Adrenal gland (tissue), 9 donors: ENCODE measurements at regions not wholly inside any gene's neighbourhood (a gene's known extent, or its start where the extent isn't known, plus 50 kb on each side); places are given as distances from the start of the nearest gene placed in this dataset.

ENCODE experiments used
- DNase-seq, 7 donors: peaks; one replicate each; pipeline ENCODE4 v3.0.0-alpha.2; 2019 to 2020
- H3K27ac ChIP-seq, 5 donors: fragments of 200-600 bp; sonication (generic) in 4 of 5; 1 replicate in 3 of 5; 2 replicates in 2 of 5; pipeline versions ENCODE4 v1.5.1 to v1.8.0; 2016 to 2020; ENCODE audit warnings: mild to moderate bottlenecking in 1 of 5
- H3K27me3 ChIP-seq: fragments of 200-600 bp; 2 replicates; pipeline ENCODE4 v1.8.0; 2021
- H3K36me3 ChIP-seq, 2 donors: fragments of 200-600 bp; replicated peaks in 1 of 2; 1 replicate in 1 of 2; 2 replicates in 1 of 2; pipeline versions ENCODE4 v1.5.1 to v1.8.0; 2018 to 2022
- H3K4me1 ChIP-seq, 2 donors: fragments of 200-600 bp; replicated peaks in 1 of 2; 1 replicate in 1 of 2; 2 replicates in 1 of 2; pipeline versions ENCODE4 v1.5.1 to v1.8.0; 2018 to 2021
- H3K4me3 ChIP-seq, 4 donors: fragments of 200-600 bp; sonication (generic) in 3 of 4; one replicate each; pipeline ENCODE4 v1.5.1; 2016 to 2018
- H3K9me3 ChIP-seq, 3 donors: fragments of 200-600 bp; sonication (generic) in 1 of 3; replicated peaks in 1 of 3; 1 replicate in 2 of 3; 2 replicates in 1 of 3; pipeline versions ENCODE4 v1.5.1 to v1.8.0; 2016 to 2021
- CTCF ChIP-seq, 6 experiments: fragments of 450-650 bp in 4 of 6; fragments of 200-600 bp in 2 of 6; sonication (generic) in 1 of 6; IDR thresholded peaks; 1 replicate in 5 of 6; 2 replicates in 1 of 6; pipeline versions ENCODE4 v1.5.1 to v1.8.0; 2016 to 2021; ENCODE audit warnings: antibody characterized with exemption in 6 of 6, mild to moderate bottlenecking in 2 of 6, moderate library complexity in 1 of 6
- POLR2A ChIP-seq, 2 donors: fragments of 450-650 bp; IDR thresholded peaks; one replicate each; pipeline ENCODE4 v1.6.1; 2017; ENCODE audit warnings: antibody characterized with exemption in 2 of 2, mild to moderate bottlenecking in 2 of 2, moderate library complexity in 1 of 2
- WGBS, 4 donors: extraction: QIAGEN DNeasy Blood & Tissue Kit in 2 of 4; methylation state at CpG; one replicate each; pipeline versions ENCODE4 v1.1.5 to v1.1.7; 2013 to 2017; 5-methylcytosine and 5-hydroxymethylcytosine counted together
- intact Hi-C, 2 donors: fragments of 100-400 bp; cut with DNase I; formaldehyde crosslinking; loops; one replicate each; pipeline versions ENCODE4 v1.14.1 to v1.15.0; 2022 to 2023
- donor health status: healthy with polysubstance abuse.
- donor health status: Bipolar disorder and iron deficiency.
- donor health status: DM: yes; HTN: yes; CAD: no.
- donor health status: DM: no; HTN: no; CAD: no.
- donor health status: DM: no; HTN: no; CAD: no.

GRCh38 chr3:86282106-86282787 is 708.7 kb downstream of the VGLL3 start:
- DNase-seq = no peak
- Histone ChIP-seq H3K36me3 (no peaks in the 10 kb centered on the region), H3K4me1 (no peaks in the 10 kb centered on the region), H3K27me3 (no peaks in the 10 kb centered on the region), H3K4me3 (no peak overlapping the region), H3K9me3 (no peaks in the 10 kb centered on the region), H3K27ac (no peak overlapping the region)
- WGBS, 4 donors = 90 to 92% (median 91%) methylated on average over 9 to 30 of the region's 30 CpGs
- TF ChIP-seq POLR2A (IDR thresholded peaks at IDR 0.05) (no peak), CTCF (IDR thresholded peaks at IDR 0.05) (no peak)
- intact Hi-C loops = no loop called here

- Histone ChIP-seq H3K4me3 (no peak overlapping the region), H3K9me3 (peaks cover 0 to 4% (median 0%) of the 10 kb centered on the region in 3 donors), H3K27ac (no peak overlapping the region), H3K36me3 (no peaks in the 10 kb centered on the region), H3K4me1 (no peaks in the 10 kb centered on the region), H3K27me3 (no peaks in the 10 kb centered on the region)
- no peak for DNase-seq
- intact Hi-C loops = no loop called here
- WGBS, 4 donors = 48 to 80% (median 58%) methylated on average over 4 of the region's 4 CpGs
- no peak for TF ChIP-seq CTCF (IDR thresholded peaks at IDR 0.05)
- TF ChIP-seq POLR2A (IDR thresholded peaks at IDR 0.05) = no peak
Measured at GRCh38 chr3:86269364-86270155, 721.4 kb downstream of the VGLL3 start.

GRCh38 chr3:86257955-86258641 is 732.9 kb downstream of the VGLL3 start:
- Histone ChIP-seq H3K36me3 (no peaks in the 10 kb centered on the region), H3K27me3 (no peaks in the 10 kb centered on the region), H3K9me3 (no peaks in the 10 kb centered on the region), H3K4me3 (no peak overlapping the region), H3K4me1 (no peaks in the 10 kb centered on the region), H3K27ac (no peak overlapping the region)
- WGBS, 4 donors = 66 to 82% (median 79%) methylated on average over 1 of the region's 1 CpG
- intact Hi-C loops = no loop called here
- TF ChIP-seq CTCF (IDR thresholded peaks at IDR 0.05) (no peak), POLR2A (IDR thresholded peaks at IDR 0.05) (no peak)
- DNase-seq = no peak

GRCh38 chr3:86254480-86254879 is 736.5 kb downstream of the VGLL3 start:
- H3K27ac ChIP-seq = no peak overlapping the region
- no peak overlapping the region for H3K4me3 ChIP-seq
- no peak for DNase-seq
- H3K4me1 ChIP-seq = no peaks in the 10 kb centered on the region
- 69 to 92% (median 81%) methylated on average over 6 of the region's 6 CpGs for WGBS, 4 donors
- no peaks in the 10 kb centered on the region for H3K9me3 ChIP-seq
- no peaks in the 10 kb centered on the region for H3K36me3 ChIP-seq
- intact Hi-C loops = no loop called here
- H3K27me3 ChIP-seq = no peaks in the 10 kb centered on the region
- TF ChIP-seq CTCF (IDR thresholded peaks at IDR 0.05) (no peak), POLR2A (IDR thresholded peaks at IDR 0.05) (no peak)
